Chondrocyte (in vitro differentiated cells): ENCODE measurements at regions not wholly inside any gene's neighbourhood (a gene's known extent, or its start where the extent isn't known, plus 50 kb on each side); places are given as distances from the start of the nearest gene placed in this dataset. TPM values are rescaled to one million over a fixed set of nuclear protein-coding genes. Genes with fewer than 3 reads are reported as not detected.

Experiments used
- DNase-seq: peaks from one replicate; pipeline ENCODE4 v3.0.0; 2021; ENCODE audit warnings: mixed read lengths, low spot score
- H3K27ac Mint-ChIP-seq: one replicate; pipeline ENCODE4 v1.8.0; 2021; ENCODE audit warnings: mild to moderate bottlenecking, moderate library complexity, mixed read lengths; ENCODE audit not compliant: unreplicated experiment
- H3K27me3 Mint-ChIP-seq: 2 replicates; pipeline ENCODE4 v1.8.0; 2021; ENCODE audit warnings: low read depth, mixed read lengths
- H3K36me3 Mint-ChIP-seq: 2 replicates; pipeline ENCODE4 v1.8.0; 2021; ENCODE audit warnings: low read depth, mixed read lengths
- H3K4me1 Mint-ChIP-seq: 2 replicates; pipeline ENCODE4 v1.8.0; 2021; ENCODE audit warnings: low read depth, mild to moderate bottlenecking, mixed read lengths
- H3K4me3 Mint-ChIP-seq: one replicate; pipeline ENCODE4 v1.8.0; 2021; ENCODE audit warnings: mild to moderate bottlenecking, moderate library complexity, mixed read lengths; ENCODE audit not compliant: unreplicated experiment
- H3K9me3 Mint-ChIP-seq: 2 replicates; pipeline ENCODE4 v1.8.0; 2021; ENCODE audit warnings: low read depth, mixed read lengths
- microRNA-seq: library from miRNA; unstranded; fragments of <30 nt; microRNA quantifications from one replicate; pipeline ENCODE4 v1.2.0, GENCODE V29; 2020; ENCODE audit warnings: borderline number of aligned reads
- TF ChIP-seq, protein P1 (sequence below): fragments of 200-600 bp; sonication (generic); IDR thresholded peaks from 2 replicates; pipeline ENCODE4 v1.5.0; 2021; ENCODE audit warnings: antibody characterized with exemption, mild to moderate bottlenecking, moderate library complexity

DNA sequence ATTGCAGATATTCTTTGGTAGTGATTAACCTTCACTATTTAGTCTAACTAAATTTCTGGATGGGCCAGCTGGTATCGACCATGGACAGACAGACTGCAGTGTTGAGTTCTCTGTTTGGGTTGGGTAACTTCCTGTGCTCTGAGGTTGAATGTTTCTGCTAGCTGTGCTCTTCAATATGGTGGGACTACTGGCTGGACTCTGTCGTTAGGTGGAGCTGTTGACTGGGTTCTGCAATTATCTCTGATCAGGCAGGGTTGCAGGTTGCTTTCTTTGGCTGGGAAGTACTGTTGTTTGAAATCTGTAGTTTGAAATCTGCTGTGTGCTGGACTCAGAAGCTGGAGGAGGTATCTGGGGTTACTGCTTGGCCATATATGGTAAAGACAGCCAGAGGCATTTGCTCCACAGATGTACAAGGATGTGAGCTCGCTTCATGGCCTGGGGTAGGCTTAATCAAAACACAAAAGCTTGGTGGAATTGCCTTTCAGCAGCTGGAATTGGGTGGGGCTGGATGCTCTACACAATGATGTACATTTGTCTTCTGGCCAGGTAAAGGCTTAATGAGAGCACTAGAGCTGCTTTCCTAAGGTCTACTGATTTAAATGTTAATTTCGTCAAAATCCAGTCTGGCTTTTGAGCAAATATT lies 1472.0 kb downstream of the FAM133A start:
- H3K9me3 Mint-ChIP-seq: peaks cover 10% of the 10 kb centered on the region
- DNase-seq: no peak
- TF ChIP-seq, protein P1, sequence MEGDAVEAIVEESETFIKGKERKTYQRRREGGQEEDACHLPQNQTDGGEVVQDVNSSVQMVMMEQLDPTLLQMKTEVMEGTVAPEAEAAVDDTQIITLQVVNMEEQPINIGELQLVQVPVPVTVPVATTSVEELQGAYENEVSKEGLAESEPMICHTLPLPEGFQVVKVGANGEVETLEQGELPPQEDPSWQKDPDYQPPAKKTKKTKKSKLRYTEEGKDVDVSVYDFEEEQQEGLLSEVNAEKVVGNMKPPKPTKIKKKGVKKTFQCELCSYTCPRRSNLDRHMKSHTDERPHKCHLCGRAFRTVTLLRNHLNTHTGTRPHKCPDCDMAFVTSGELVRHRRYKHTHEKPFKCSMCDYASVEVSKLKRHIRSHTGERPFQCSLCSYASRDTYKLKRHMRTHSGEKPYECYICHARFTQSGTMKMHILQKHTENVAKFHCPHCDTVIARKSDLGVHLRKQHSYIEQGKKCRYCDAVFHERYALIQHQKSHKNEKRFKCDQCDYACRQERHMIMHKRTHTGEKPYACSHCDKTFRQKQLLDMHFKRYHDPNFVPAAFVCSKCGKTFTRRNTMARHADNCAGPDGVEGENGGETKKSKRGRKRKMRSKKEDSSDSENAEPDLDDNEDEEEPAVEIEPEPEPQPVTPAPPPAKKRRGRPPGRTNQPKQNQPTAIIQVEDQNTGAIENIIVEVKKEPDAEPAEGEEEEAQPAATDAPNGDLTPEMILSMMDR: no peak
- H3K27me3 Mint-ChIP-seq: no peaks in the 10 kb centered on the region
- H3K27ac Mint-ChIP-seq: no peak overlapping the region
- no peak overlapping the region for H3K4me3 Mint-ChIP-seq
- H3K4me1 Mint-ChIP-seq: no peaks in the 10 kb centered on the region
- no peaks in the 10 kb centered on the region for H3K36me3 Mint-ChIP-seq

DNA sequence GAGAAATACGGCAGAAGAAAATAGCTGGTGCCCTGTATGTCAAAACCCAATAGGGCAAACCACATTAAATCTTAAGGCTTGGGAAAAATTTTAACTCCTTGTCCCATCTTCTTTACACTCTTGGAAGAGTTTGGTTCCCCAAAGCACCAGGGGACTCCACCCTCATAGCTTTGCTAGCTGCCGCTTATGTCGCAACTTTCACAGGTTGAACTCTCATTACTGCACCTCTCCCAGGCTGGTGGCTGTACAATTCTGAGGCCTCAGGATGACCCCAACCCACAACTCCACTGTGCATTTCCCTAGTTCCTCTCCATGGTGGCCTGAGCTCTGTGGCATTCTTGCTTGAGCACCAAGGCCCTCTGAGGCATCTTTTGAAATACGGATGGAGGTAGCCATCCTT lies 1478.8 kb downstream of the FAM133A start:
- no peak for DNase-seq
- H3K27me3 Mint-ChIP-seq: no peaks in the 10 kb centered on the region
- TF ChIP-seq, protein P1: no peak
- H3K4me3 Mint-ChIP-seq: no peak overlapping the region
- H3K9me3 Mint-ChIP-seq: peaks cover 5% of the 10 kb centered on the region
- H3K36me3 Mint-ChIP-seq: no peaks in the 10 kb centered on the region
- H3K4me1 Mint-ChIP-seq: no peaks in the 10 kb centered on the region
- no peak overlapping the region for H3K27ac Mint-ChIP-seq

DNA sequence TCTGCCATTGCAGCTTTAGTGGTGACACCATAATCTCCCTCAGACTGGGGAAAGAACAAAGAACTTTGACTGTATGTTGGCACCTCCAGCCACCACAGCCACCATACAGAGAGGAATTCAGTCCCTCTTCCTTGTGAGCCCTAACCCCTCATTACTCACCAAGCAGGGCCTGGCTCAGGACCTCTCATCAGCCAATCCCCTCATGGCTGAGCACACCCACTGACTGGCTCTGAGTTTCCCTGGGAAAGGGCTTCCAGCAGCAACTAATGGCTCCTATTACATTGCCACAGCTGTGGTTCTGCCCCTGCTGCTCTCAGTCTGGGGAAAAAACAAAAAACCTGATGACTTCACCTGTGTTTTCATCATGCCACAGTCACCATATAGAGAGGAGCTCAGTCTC lies 1482.6 kb downstream of the FAM133A start:
- Mint-ChIP-seq H3K36me3 (no peaks in the 10 kb centered on the region), H3K27ac (no peak overlapping the region), H3K27me3 (no peaks in the 10 kb centered on the region), H3K4me1 (peaks cover 4% of the 10 kb centered on the region), H3K9me3 (no peaks in the 10 kb centered on the region), H3K4me3 (no peak overlapping the region)
- TF ChIP-seq, protein P1: no peak
- DNase-seq: no peak

Small RNA genes in the stretch of these regions (microRNA-seq; reads per million reads assigned to microRNA genes)
- gene MIR548M: not detected
